K562 (cell line): ENCODE measurements at regions not wholly inside any gene's neighbourhood (a gene's known extent, or its start where the extent isn't known, plus 50 kb on each side); places are given as distances from the start of the nearest gene placed in this dataset.

Experiments used
- CBX5 ChIP-seq: IDR thresholded peaks from 2 replicates; pipeline ENCODE4 v1.6.1; 2014; ENCODE audit warnings: low read depth, borderline replicate concordance
- ESRRB ChIP-seq: fragments of 250-450 bp; sonication (Bioruptor Pico); IDR thresholded peaks from 2 replicates; pipeline ENCODE4 v1.5.0; 2020; ENCODE audit warnings: mild to moderate bottlenecking, moderate library complexity, borderline replicate concordance
- FOXJ3 ChIP-seq: sonication (generic); formaldehyde crosslinking; IDR thresholded peaks from 2 replicates; pipeline ENCODE4 v1.4.0; 2020; ENCODE audit warnings: mild to moderate bottlenecking, missing genetic modification reagents
- ZNF445 ChIP-seq: fragments of 250-450 bp; sonication (Bioruptor Pico); IDR thresholded peaks from 2 replicates; pipeline ENCODE4 v1.4.0; 2020; ENCODE audit warnings: low read depth, mild to moderate bottlenecking, moderate library complexity
- ZNF780A ChIP-seq: fragments of 250-450 bp; sonication (Bioruptor Pico); IDR thresholded peaks from 2 replicates; pipeline ENCODE4 v1.5.0; 2021; ENCODE audit warnings: mild to moderate bottlenecking
- TF ChIP-seq, protein P1 (sequence below): IDR thresholded peaks from 3 replicates; pipeline ENCODE4 v1.6.1; 2011; ENCODE audit warnings: borderline replicate concordance, mild to moderate bottlenecking, moderate library complexity; ENCODE audit not compliant: insufficient read length; ENCODE audit errors: extremely low read depth
- TF ChIP-seq, protein P2 (sequence below), 2 experiments: fragments of 450-650 bp; formaldehyde crosslinking in 1 of 2; IDR thresholded peaks; 2 replicates each; pipeline versions ENCODE4 v1.4.0 to v1.6.1; 2014 to 2020; ENCODE audit warnings: mild to moderate bottlenecking in 2 of 2, borderline replicate concordance in 1 of 2, low read depth in 1 of 2
- TF ChIP-seq, protein P3 (sequence below): IDR thresholded peaks from 2 replicates; pipeline ENCODE4 v1.6.1; 2011; ENCODE audit not compliant: insufficient read length; ENCODE audit errors: extremely low read depth
- TF ChIP-seq, protein P4 (sequence below): fragments of 450-650 bp; IDR thresholded peaks from 2 replicates; pipeline ENCODE4 v1.6.1; 2016; ENCODE audit warnings: mild to moderate bottlenecking
- TF ChIP-seq, protein P5 (sequence below): fragments of 450-650 bp; formaldehyde crosslinking; IDR thresholded peaks from 2 replicates; pipeline ENCODE4 v1.4.0; 2020; ENCODE audit warnings: mild to moderate bottlenecking, moderate library complexity

DNA sequence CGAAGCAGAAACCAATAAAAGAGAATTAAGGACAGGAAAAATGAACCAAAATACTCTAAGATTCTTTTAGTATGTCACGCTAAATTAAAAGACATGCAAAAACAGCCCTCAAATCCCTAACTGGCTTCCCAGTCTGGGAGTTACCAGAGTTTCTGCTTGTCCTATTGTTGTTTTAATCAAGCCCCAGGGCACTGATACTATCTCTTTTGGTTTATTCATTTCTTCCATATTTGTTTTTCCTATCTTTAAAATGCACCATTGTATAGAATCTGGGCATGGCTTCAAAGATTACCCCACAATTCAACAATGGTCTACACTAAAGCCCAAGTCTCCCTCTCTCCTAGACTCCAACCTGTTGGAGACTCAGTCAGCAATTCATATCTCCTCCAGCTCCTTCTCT lies 169.1 kb downstream of the MYLK4 start (continued):
- TF ChIP-seq, protein P1, sequence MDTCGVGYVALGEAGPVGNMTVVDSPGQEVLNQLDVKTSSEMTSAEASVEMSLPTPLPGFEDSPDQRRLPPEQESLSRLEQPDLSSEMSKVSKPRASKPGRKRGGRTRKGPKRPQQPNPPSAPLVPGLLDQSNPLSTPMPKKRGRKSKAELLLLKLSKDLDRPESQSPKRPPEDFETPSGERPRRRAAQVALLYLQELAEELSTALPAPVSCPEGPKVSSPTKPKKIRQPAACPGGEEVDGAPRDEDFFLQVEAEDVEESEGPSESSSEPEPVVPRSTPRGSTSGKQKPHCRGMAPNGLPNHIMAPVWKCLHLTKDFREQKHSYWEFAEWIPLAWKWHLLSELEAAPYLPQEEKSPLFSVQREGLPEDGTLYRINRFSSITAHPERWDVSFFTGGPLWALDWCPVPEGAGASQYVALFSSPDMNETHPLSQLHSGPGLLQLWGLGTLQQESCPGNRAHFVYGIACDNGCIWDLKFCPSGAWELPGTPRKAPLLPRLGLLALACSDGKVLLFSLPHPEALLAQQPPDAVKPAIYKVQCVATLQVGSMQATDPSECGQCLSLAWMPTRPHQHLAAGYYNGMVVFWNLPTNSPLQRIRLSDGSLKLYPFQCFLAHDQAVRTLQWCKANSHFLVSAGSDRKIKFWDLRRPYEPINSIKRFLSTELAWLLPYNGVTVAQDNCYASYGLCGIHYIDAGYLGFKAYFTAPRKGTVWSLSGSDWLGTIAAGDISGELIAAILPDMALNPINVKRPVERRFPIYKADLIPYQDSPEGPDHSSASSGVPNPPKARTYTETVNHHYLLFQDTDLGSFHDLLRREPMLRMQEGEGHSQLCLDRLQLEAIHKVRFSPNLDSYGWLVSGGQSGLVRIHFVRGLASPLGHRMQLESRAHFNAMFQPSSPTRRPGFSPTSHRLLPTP = no peak
- TF ChIP-seq, protein P2, sequence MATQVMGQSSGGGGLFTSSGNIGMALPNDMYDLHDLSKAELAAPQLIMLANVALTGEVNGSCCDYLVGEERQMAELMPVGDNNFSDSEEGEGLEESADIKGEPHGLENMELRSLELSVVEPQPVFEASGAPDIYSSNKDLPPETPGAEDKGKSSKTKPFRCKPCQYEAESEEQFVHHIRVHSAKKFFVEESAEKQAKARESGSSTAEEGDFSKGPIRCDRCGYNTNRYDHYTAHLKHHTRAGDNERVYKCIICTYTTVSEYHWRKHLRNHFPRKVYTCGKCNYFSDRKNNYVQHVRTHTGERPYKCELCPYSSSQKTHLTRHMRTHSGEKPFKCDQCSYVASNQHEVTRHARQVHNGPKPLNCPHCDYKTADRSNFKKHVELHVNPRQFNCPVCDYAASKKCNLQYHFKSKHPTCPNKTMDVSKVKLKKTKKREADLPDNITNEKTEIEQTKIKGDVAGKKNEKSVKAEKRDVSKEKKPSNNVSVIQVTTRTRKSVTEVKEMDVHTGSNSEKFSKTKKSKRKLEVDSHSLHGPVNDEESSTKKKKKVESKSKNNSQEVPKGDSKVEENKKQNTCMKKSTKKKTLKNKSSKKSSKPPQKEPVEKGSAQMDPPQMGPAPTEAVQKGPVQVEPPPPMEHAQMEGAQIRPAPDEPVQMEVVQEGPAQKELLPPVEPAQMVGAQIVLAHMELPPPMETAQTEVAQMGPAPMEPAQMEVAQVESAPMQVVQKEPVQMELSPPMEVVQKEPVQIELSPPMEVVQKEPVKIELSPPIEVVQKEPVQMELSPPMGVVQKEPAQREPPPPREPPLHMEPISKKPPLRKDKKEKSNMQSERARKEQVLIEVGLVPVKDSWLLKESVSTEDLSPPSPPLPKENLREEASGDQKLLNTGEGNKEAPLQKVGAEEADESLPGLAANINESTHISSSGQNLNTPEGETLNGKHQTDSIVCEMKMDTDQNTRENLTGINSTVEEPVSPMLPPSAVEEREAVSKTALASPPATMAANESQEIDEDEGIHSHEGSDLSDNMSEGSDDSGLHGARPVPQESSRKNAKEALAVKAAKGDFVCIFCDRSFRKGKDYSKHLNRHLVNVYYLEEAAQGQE (IDR thresholded peaks at IDR 0.05; ENCODE audit: borderline replicate concordance) = no peak
- TF ChIP-seq, protein P2 (CRISPR knock-in tag; IDR thresholded peaks at IDR 0.05; ENCODE audit: low read depth) = no peak
- TF ChIP-seq FOXJ3 (CRISPR knock-in tag) (no peak), ZNF780A (no peak), ESRRB (CRISPR knock-in tag) (no peak), ZNF445 (no peak), CBX5 (no peak)
- TF ChIP-seq, protein P3, sequence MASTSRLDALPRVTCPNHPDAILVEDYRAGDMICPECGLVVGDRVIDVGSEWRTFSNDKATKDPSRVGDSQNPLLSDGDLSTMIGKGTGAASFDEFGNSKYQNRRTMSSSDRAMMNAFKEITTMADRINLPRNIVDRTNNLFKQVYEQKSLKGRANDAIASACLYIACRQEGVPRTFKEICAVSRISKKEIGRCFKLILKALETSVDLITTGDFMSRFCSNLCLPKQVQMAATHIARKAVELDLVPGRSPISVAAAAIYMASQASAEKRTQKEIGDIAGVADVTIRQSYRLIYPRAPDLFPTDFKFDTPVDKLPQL = no peak
- TF ChIP-seq, protein P4, sequence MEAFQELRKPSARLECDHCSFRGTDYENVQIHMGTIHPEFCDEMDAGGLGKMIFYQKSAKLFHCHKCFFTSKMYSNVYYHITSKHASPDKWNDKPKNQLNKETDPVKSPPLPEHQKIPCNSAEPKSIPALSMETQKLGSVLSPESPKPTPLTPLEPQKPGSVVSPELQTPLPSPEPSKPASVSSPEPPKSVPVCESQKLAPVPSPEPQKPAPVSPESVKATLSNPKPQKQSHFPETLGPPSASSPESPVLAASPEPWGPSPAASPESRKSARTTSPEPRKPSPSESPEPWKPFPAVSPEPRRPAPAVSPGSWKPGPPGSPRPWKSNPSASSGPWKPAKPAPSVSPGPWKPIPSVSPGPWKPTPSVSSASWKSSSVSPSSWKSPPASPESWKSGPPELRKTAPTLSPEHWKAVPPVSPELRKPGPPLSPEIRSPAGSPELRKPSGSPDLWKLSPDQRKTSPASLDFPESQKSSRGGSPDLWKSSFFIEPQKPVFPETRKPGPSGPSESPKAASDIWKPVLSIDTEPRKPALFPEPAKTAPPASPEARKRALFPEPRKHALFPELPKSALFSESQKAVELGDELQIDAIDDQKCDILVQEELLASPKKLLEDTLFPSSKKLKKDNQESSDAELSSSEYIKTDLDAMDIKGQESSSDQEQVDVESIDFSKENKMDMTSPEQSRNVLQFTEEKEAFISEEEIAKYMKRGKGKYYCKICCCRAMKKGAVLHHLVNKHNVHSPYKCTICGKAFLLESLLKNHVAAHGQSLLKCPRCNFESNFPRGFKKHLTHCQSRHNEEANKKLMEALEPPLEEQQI = no peak
- TF ChIP-seq, protein P5, sequence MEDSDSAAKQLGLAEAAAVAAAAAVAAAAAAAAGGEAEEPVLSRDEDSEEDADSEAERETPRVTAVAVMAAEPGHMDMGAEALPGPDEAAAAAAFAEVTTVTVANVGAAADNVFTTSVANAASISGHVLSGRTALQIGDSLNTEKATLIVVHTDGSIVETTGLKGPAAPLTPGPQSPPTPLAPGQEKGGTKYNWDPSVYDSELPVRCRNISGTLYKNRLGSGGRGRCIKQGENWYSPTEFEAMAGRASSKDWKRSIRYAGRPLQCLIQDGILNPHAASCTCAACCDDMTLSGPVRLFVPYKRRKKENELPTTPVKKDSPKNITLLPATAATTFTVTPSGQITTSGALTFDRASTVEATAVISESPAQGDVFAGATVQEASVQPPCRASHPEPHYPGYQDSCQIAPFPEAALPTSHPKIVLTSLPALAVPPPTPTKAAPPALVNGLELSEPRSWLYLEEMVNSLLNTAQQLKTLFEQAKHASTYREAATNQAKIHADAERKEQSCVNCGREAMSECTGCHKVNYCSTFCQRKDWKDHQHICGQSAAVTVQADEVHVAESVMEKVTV (CRISPR knock-in tag) = no peak
